ENCODE measurements at regions not wholly inside any gene's neighbourhood (a gene's known extent, or its start where the extent isn't known, plus 50 kb on each side); places are given as distances from the start of the nearest gene placed in this dataset.
"Not testable (repeated sequence)": the region's sequence is repeated elsewhere in the genome, so short reads cannot be mapped to it uniquely, and the experiment has no call there.

DNA sequence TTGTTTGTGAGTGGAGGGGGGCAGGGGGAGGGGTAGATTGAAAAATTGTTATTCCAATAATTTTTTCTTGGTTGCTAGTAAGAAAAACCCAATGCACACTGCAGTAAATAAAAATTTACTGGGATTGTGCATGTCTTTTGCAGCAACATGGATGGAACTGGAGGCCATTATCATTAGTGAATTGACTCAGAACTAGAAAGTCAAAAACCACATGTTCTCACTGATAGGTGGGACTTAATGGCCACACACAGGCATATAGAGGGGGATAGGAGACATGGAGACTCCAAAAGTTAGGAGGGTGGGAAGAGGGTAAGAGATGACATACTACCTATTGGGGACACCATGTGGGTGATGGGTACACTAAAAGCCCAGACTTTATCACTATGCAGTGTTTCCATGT lies 67.2 kb downstream of the BUB3 start:
- Histone ChIP-seq H3K9me3 (no peaks in the 10 kb centered on the region), H3K36me3 (no peaks in the 10 kb centered on the region), H3K4me3 (no peak overlapping the region), H3K27ac (no peak overlapping the region), H3K27me3 (no peaks in the 10 kb centered on the region), H3K4me1 (no peaks in the 10 kb centered on the region)
- DNase-seq, result no peak
- TF ChIP-seq, protein P1, sequence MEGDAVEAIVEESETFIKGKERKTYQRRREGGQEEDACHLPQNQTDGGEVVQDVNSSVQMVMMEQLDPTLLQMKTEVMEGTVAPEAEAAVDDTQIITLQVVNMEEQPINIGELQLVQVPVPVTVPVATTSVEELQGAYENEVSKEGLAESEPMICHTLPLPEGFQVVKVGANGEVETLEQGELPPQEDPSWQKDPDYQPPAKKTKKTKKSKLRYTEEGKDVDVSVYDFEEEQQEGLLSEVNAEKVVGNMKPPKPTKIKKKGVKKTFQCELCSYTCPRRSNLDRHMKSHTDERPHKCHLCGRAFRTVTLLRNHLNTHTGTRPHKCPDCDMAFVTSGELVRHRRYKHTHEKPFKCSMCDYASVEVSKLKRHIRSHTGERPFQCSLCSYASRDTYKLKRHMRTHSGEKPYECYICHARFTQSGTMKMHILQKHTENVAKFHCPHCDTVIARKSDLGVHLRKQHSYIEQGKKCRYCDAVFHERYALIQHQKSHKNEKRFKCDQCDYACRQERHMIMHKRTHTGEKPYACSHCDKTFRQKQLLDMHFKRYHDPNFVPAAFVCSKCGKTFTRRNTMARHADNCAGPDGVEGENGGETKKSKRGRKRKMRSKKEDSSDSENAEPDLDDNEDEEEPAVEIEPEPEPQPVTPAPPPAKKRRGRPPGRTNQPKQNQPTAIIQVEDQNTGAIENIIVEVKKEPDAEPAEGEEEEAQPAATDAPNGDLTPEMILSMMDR (IDR thresholded peaks at IDR 0.05), result no peak
- intact Hi-C loops (cut with DNase I; ENCODE audit: low total_unique reads), result no loop called here

DNA sequence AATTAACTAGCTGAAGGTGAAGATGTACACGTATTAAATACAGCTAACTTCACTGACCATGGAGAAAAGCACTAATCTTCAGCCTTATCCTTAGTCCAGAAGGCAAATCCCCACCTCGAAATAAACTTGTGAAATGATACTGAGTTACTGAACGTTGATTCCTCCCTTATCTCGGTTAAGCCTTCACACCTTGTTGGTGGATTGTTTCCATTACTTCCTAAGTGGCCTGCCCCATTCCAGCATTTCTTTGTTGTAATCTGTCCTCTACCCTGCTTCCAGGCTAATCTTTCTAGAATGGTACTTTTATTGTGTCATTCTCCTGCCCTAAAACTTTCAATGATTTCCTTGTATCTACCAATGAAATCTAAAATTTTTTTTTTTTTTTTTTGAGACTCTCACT lies 68.6 kb downstream of the BUB3 start:
- Histone ChIP-seq H3K4me1 (no peaks in the 10 kb centered on the region), H3K4me3 (no peak overlapping the region), H3K27ac (no peak overlapping the region), H3K9me3 (no peaks in the 10 kb centered on the region), H3K36me3 (no peaks in the 10 kb centered on the region), H3K27me3 (no peaks in the 10 kb centered on the region)
- intact Hi-C loops (cut with DNase I; ENCODE audit: low total_unique reads), result no loop called here
- no peak for DNase-seq
- TF ChIP-seq, protein P1 (IDR thresholded peaks at IDR 0.05), result no peak

DNA sequence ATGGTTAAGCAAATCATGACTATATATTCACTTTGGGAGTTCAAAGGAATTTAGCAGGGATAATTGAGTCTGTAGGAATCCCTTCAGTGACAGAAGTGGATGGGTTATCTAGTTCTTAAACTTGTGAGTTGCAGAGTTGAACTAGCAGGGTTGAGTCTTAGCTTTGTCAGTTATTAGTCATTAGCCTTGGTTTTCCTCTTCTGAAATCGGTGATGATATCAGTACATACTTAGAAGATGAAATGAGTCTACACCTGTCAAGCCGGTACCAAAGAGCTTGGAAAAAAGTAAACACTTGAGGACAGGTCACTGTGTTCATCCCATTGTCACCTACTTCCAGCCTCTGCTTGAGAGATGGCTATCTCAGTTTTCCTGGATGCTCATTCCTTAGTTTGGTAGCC lies 73.5 kb downstream of the BUB3 start:
- no peak for DNase-seq
- TF ChIP-seq, protein P1 (IDR thresholded peaks at IDR 0.05), result no peak
- Histone ChIP-seq H3K4me1 (no peaks in the 10 kb centered on the region), H3K4me3 (no peak overlapping the region), H3K27ac (no peak overlapping the region), H3K9me3 (peaks cover 0 to 5% (median 0%) of the 10 kb centered on the region in 3 donors), H3K27me3 (no peaks in the 10 kb centered on the region), H3K36me3 (peaks cover 14 to 28% (median 24%) of the 10 kb centered on the region in 3 donors)
- intact Hi-C loops (cut with DNase I; ENCODE audit: low total_unique reads), result no loop called here

DNA sequence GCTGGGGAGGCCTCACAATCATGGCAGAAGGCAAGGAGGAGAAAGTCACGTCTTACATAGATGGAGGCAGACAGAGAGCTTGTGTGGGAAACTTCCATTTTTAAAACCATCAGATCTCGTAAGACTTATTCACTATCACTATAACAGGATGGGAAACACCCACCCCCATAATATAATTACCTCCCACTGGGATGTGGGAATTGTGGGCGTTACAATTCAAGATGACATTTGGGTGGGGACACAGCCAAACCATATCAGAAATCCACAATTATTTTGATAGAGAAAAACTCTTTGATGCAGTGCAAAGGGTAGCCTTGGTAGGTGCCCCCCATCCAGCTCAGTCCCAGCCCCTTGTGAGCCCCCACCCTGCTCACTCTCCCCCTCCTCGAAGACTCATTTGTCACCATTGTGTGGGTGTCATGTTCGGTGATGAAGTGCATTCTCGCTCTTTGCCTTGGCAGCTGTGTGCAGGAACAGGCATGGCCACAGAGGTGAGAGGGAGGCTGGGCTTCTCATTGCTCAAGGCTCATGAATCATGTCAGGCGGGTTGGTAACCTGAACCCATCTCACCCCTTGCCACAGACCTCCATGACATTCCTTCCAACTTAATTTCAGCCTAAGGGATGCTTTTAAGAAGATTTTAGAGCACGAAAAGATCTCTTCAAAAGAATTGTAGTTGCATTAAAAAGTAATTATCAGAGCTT lies 75.9 kb downstream of the BUB3 start:
- Histone ChIP-seq H3K27me3 (no peaks in the 10 kb centered on the region), H3K9me3 (peaks cover 0 to 15% (median 10%) of the 10 kb centered on the region in 3 donors), H3K4me3 (no peak overlapping the region), H3K36me3 (peaks cover 24 to 28% (median 25%) of the 10 kb centered on the region in 3 donors), H3K27ac (no peak overlapping the region), H3K4me1 (no peaks in the 10 kb centered on the region)
- intact Hi-C loops (cut with DNase I; ENCODE audit: low total_unique reads), result no loop called here
- DNase-seq, result no peak
- TF ChIP-seq, protein P1 (IDR thresholded peaks at IDR 0.05), result no peak

DNA sequence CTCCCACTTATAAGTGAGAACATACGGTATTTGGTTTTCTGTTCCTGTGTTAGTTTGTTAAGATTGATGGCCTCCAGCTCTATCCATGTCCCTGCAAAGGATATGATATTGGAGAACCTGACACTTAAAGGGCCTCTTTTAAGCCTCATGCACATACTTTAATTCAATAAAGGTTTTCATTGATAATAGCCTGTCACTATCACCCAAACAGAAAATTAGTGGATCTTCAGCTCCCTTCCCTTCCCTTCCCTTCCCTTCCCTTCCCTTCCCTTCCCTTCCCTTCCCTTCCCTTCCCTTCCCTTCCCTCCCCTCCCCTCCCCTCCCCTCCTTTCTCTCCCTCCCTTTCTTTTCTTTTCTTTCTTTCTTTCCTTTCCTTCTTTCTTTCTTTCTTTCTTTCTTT lies 78.7 kb downstream of the BUB3 start:
- DNase-seq; intact Hi-C loops (cut with DNase I; ENCODE audit: low total_unique reads); H3K4me3 ChIP-seq: not testable (repeated sequence)

DNA sequence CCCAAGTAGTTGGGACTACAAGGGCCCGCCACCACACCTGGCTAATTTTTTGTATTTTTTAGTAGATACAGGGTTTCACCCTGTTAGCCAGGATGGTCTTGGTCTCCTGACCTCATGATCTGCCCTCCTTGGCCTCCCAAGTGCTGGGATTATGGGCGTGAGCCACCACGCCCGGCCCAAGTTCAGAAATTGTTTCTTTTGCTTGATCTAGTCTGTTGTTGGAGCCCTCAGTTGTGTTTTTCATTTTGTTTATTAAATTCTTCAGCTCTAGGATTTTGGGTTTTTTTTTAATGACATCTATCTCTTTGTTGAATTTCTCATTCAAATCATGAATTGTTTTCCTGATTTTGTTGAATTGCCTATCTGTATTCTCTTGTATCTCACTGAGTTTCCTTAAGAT lies 80.8 kb downstream of the BUB3 start:
- intact Hi-C loops (cut with DNase I; ENCODE audit: low total_unique reads); H3K4me3 ChIP-seq; DNase-seq; H3K4me1 ChIP-seq; H3K27me3 ChIP-seq; H3K27ac ChIP-seq: not testable (repeated sequence)
- Histone ChIP-seq H3K9me3 (peaks cover 0 to 22% (median 10%) of the 10 kb centered on the region in 3 donors), H3K36me3 (peaks cover 16 to 27% (median 22%) of the 10 kb centered on the region in 3 donors)

More for the DNA sequence above, 78.7 kb downstream of the BUB3 start:
- Histone ChIP-seq H3K36me3 (peaks cover 24 to 31% (median 28%) of the 10 kb centered on the region in 3 donors), H3K9me3 (peaks cover 0 to 22% (median 10%) of the 10 kb centered on the region in 3 donors)
- not testable (repeated sequence) for H3K4me1 ChIP-seq, H3K27me3 ChIP-seq, H3K27ac ChIP-seq

Measured in tibial artery (tissue), 4 donors.